Occipital lobe (tissue), 1 donor: ENCODE measurements at regions not wholly inside any gene's neighbourhood (a gene's known extent, or its start where the extent isn't known, plus 50 kb on each side); places are given as distances from the start of the nearest gene placed in this dataset.
"Not testable (repeated sequence)": the region's sequence is repeated elsewhere in the genome, so short reads cannot be mapped to it uniquely, and the experiment has no call there.

Experiments used
- DNase-seq: peaks from one replicate; lab custom pipeline; 2025; lab: John Stamatoyannopoulos, UW

DNA sequence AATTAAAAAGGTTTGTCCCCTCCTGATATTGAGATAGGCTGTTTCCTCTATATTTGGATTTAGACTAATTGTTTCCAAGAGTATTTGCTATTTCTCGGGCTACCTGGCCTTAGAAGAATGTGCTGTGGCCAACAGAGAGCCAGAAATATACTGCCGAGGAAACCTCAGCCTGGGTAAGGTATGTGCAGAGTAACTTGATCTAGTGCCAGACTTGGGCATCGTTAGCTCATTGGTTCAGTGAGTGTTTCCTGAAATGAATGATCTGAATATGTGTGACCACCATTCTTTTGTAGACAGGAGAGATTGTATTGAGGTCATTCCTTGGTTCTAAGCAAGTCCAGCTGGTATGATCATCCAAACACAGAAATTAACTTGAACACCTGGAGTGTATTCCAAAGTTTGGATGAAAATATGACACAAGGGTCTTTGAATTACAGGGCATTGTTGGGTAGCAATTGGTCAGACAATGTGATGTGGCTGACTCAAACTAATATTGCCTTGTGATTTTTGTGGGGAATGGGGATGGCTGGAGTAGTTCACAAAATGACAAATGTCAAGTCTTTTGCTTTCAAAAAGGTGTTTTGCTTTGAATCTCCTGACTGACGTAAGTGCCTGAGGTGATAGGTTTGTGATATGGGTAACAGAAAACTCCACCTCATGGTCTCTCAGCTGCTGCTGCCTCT is 100.2 kb upstream of the CXCL13 start:
- DNase-seq, result no peak

GRCh38 chr4:77505958-77506319 is 99.7 kb upstream of the CXCL13 start:
- DNase-seq, result no peak

- no peak for DNase-seq
Measured at GRCh38 chr4:77510367-77510766, 95.3 kb upstream of the CXCL13 start.

- no peak for DNase-seq
Measured at GRCh38 chr4:77525538-77525937, 80.1 kb upstream of the CXCL13 start.

GRCh38 chr4:77527900-77528299 is 77.7 kb upstream of the CXCL13 start:
- DNase-seq, result not testable (repeated sequence)

DNA sequence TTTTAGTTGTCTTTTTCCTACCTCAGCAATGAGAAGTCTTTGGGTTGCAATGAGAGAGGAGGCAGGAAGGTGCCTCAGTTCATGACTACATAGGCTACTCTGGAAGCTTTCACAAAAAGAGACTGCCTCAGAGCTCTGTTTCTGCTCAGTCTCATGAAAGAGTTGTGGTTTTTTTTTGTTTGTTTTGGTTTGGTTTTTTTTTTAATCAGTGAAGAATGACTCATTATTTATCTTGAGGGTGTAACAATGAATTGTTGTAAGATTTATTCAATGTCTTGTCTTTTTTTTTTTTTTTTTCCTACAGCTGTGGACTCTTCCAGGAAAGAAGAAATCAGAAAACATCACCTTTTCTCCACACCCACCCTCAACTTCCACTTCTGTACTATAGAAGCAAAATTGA is 67.5 kb upstream of the CXCL13 start:
- no peak for DNase-seq

GRCh38 chr4:77538574-77539157 is 67.0 kb upstream of the CXCL13 start:
- no peak for DNase-seq
